Psoas muscle (tissue), 7 donors: ENCODE measurements at regions not wholly inside any gene's neighbourhood (a gene's known extent, or its start where the extent isn't known, plus 50 kb on each side); places are given as distances from the start of the nearest gene placed in this dataset.

Experiments used
- ATAC-seq, 4 donors: fragments of 200-7000 bp; cut with Tn5 transposase; one replicate each; pipeline ENCODE4 v1.9.1; 2020; ENCODE audit warnings: moderate library complexity in 3 of 4, mild to moderate bottlenecking in 2 of 4
- DNase-seq, 2 donors: peaks; one replicate each; pipeline ENCODE4 v3.0.0-alpha.2; 2020
- H3K27ac ChIP-seq: fragments of 200-600 bp; one replicate; pipeline ENCODE4 v1.8.0; 2022
- H3K27me3 ChIP-seq, 3 donors: fragments of 200-600 bp in 1 of 3; one replicate each; pipeline versions ENCODE4 v1.6.1 to v1.8.0; 2013 to 2022; ENCODE audit warnings: low read length in 2 of 3, mild to moderate bottlenecking in 2 of 3, moderate library complexity in 1 of 3; ENCODE audit not compliant: insufficient read depth in 3 of 3
- H3K36me3 ChIP-seq, 2 donors: fragments of 200-600 bp in 1 of 2; one replicate each; pipeline versions ENCODE4 v1.6.1 to v1.8.0; 2013 to 2022; ENCODE audit warnings: low read depth in 1 of 2, mild to moderate bottlenecking in 1 of 2, moderate library complexity in 1 of 2; ENCODE audit not compliant: insufficient read depth in 1 of 2
- H3K4me1 ChIP-seq: fragments of 200-600 bp; one replicate; pipeline ENCODE4 v1.8.0; 2022
- H3K4me3 ChIP-seq: fragments of 200-600 bp; one replicate; pipeline ENCODE4 v1.8.0; 2022; ENCODE audit warnings: mild to moderate bottlenecking
- H3K9me3 ChIP-seq: fragments of 200-600 bp; one replicate; pipeline ENCODE4 v1.8.0; 2022
- WGBS, 3 donors: extraction: QIAGEN DNeasy Blood & Tissue Kit; methylation state at CpG; one replicate each; pipeline versions ENCODE4 v1.1.6 to v1.1.7; 2013; 5-methylcytosine and 5-hydroxymethylcytosine counted together
- intact Hi-C, 2 donors: fragments of 100-400 bp; cut with DNase I; formaldehyde crosslinking; loops; one replicate each; pipeline versions ENCODE4 v1.11.0 to v1.14.2; 2022
- TF ChIP-seq, protein P1 (sequence below): fragments of 200-600 bp; IDR thresholded peaks from one replicate; pipeline ENCODE4 v1.8.0; 2022; ENCODE audit warnings: antibody characterized with exemption
- donor health status: healthy with polysubstance abuse.
- donor health status: DM: no; HTN: no; CAD: no; lungs with moderate emphysema.
- donor health status: Bipolar disorder and iron deficiency.
- donor health status: healthy.
- donor health status: DM: yes; HTN: yes; CAD: no.
- donor health status: DM: no; HTN: no; CAD: no.
- donor health status: DM: yes; HTN: yes; CAD: no.

DNA sequence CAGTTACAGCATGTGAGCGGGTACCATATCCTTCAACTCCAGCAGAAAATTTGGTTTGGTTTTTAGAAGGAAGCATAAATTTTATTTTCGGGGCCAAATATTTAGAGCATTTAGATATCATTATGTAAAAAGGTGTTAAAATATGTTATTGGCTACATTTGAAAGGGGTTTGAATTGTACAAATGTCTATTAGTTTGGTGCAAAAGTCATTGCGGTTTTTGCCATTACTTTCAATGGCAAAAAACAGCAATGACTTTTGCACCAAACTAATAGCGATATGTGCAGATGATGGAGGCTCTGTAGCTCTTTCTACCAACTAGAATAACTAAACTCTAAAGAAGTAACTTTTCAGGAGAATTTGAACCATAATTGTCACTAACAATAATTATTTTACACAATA lies 1666.2 kb upstream of the SLC39A10 start:
- intact Hi-C loops: no loop called here
- Histone ChIP-seq H3K36me3 (no peaks in the 10 kb centered on the region), H3K27me3 (no peaks in the 10 kb centered on the region), H3K4me1 (no peaks in the 10 kb centered on the region), H3K9me3 (no peaks in the 10 kb centered on the region), H3K27ac (no peak overlapping the region), H3K4me3 (no peak overlapping the region)
- no peak for DNase-seq
- no peak for ATAC-seq
- WGBS, 3 donors: 64 to 71% (median 65%) methylated on average over 4 of the region's 4 CpGs
- TF ChIP-seq, protein P1, sequence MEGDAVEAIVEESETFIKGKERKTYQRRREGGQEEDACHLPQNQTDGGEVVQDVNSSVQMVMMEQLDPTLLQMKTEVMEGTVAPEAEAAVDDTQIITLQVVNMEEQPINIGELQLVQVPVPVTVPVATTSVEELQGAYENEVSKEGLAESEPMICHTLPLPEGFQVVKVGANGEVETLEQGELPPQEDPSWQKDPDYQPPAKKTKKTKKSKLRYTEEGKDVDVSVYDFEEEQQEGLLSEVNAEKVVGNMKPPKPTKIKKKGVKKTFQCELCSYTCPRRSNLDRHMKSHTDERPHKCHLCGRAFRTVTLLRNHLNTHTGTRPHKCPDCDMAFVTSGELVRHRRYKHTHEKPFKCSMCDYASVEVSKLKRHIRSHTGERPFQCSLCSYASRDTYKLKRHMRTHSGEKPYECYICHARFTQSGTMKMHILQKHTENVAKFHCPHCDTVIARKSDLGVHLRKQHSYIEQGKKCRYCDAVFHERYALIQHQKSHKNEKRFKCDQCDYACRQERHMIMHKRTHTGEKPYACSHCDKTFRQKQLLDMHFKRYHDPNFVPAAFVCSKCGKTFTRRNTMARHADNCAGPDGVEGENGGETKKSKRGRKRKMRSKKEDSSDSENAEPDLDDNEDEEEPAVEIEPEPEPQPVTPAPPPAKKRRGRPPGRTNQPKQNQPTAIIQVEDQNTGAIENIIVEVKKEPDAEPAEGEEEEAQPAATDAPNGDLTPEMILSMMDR: no peak

- Histone ChIP-seq H3K4me1 (no peaks in the 10 kb centered on the region), H3K4me3 (no peak overlapping the region), H3K27me3 (no peaks in the 10 kb centered on the region), H3K27ac (no peak overlapping the region), H3K9me3 (no peaks in the 10 kb centered on the region), H3K36me3 (no peaks in the 10 kb centered on the region)
- DNase-seq (no peak), ATAC-seq (no peak)
- TF ChIP-seq, protein P1: no peak
- WGBS, 3 donors: 51 to 62% (median 53%) methylated on average over 2 of the region's 2 CpGs
- intact Hi-C loops: no loop called here
Measured at GRCh38 chr2:193989645-193990044, 1667.4 kb upstream of the SLC39A10 start.

- H3K27ac ChIP-seq: no peak overlapping the region
- TF ChIP-seq, protein P1: no peak
- 64 to 76% (median 73%) methylated on average over 1 of the region's 1 CpG for WGBS, 3 donors
- no peaks in the 10 kb centered on the region for H3K4me1 ChIP-seq
- H3K4me3 ChIP-seq: no peak overlapping the region
- no peak for DNase-seq
- intact Hi-C loops: no loop called here
- H3K27me3 ChIP-seq: no peaks in the 10 kb centered on the region
- H3K9me3 ChIP-seq: no peaks in the 10 kb centered on the region
- no peaks in the 10 kb centered on the region for H3K36me3 ChIP-seq
- ATAC-seq: no peak
Measured at GRCh38 chr2:193988784-193989183, 1668.2 kb upstream of the SLC39A10 start.

- 83 to 93% (median 89%) methylated on average over 2 of the region's 2 CpGs for WGBS, 3 donors
- intact Hi-C loops: no loop called here
Measured at GRCh38 chr2:193985272-193985671, 1671.8 kb upstream of the SLC39A10 start.

DNA sequence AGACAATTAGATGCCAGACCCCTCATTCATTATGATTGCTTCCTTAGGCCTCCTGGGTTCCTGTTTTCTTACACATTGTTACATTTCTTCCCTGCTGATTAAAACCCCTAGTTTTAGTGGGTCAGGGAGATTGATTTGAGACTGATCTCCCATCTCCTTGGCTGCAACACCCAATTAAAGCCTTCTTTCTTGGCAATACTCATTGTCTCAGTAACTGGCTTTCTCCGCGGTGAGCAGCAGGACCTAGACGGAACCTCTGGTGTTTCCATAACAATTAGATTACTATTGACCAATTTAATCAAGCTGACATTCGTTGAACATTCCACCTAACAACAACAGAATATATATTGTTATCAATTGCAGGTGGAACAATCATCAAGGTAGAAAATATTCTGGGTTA lies 1676.4 kb upstream of the SLC39A10 start:
- no peaks in the 10 kb centered on the region for H3K9me3 ChIP-seq
- no peak overlapping the region for H3K4me3 ChIP-seq
- H3K4me1 ChIP-seq: no peaks in the 10 kb centered on the region
- no peaks in the 10 kb centered on the region for H3K36me3 ChIP-seq
- H3K27ac ChIP-seq: no peak overlapping the region
- no peaks in the 10 kb centered on the region for H3K27me3 ChIP-seq
- DNase-seq (no peak), ATAC-seq (no peak)
- WGBS, 3 donors: 66 to 76% (median 70%) methylated on average over 4 of the region's 4 CpGs
- intact Hi-C loops: no loop called here
- TF ChIP-seq, protein P1: no peak

More at GRCh38 chr2:193985272-193985671, 1671.8 kb upstream of the SLC39A10 start:
- no peak overlapping the region for H3K27ac ChIP-seq
- H3K4me1 ChIP-seq: no peaks in the 10 kb centered on the region
- no peak for ATAC-seq
- no peaks in the 10 kb centered on the region for H3K9me3 ChIP-seq
- H3K4me3 ChIP-seq: no peak overlapping the region
- no peaks in the 10 kb centered on the region for H3K27me3 ChIP-seq
- DNase-seq: no peak
- H3K36me3 ChIP-seq: no peaks in the 10 kb centered on the region
- TF ChIP-seq, protein P1: no peak
